Panc1 (cell line): ENCODE measurements at regions not wholly inside any gene's neighbourhood (a gene's known extent, or its start where the extent isn't known, plus 50 kb on each side); places are given as distances from the start of the nearest gene placed in this dataset.

Source experiments
- ATAC-seq: fragments of 200-7000 bp; cut with Tn5 transposase; 2 replicates; pipeline ENCODE4 v1.9.1; 2020; ENCODE audit warnings: mild to moderate bottlenecking, moderate library complexity
- BruUV-seq: library from RNA; stranded (reverse); fragments of 400-500 nt; replicated peaks from 2 replicates; lab custom pipeline; 2021; lab: Mats Ljungman, UMichigan
- CTCF ChIA-PET: fragments of 300-600 bp; sonication (Branson Sonifier 250); formaldehyde crosslinking; loops from one replicate; lab custom pipeline; 2022; ENCODE audit warnings: antibody characterized with exemption; lab: Charles Lee
- POLR2A ChIA-PET: fragments of 300-600 bp; sonication (Branson Sonifier 250); formaldehyde crosslinking; loops from one replicate; lab custom pipeline; 2022; ENCODE audit warnings: antibody characterized with exemption; lab: Charles Lee
- DNase-seq: peaks from one replicate; pipeline ENCODE4 v3.0.0-alpha.2; 2010; ENCODE audit warnings: low read depth, low spot score
- H3K27ac ChIP-seq: 2 replicates; pipeline ENCODE4 v1.5.1; 2011; ENCODE audit warnings: mild to moderate bottlenecking, low read length, inconsistent platforms
- H3K27me3 ChIP-seq: fragments of 200-500 bp; sonication (Bioruptor generic); 2 replicates; pipeline ENCODE4 v1.6.0; 2014; ENCODE audit warnings: low read length, inconsistent platforms; ENCODE audit not compliant: control insufficient read depth, insufficient read depth
- H3K36me3 ChIP-seq: fragments of 200-500 bp; sonication (Bioruptor generic); 2 replicates; pipeline ENCODE4 v1.5.1; 2014; ENCODE audit warnings: inconsistent platforms, mild to moderate bottlenecking, low read length, moderate library complexity; ENCODE audit not compliant: control insufficient read depth, insufficient read depth
- H3K4me1 ChIP-seq: 2 replicates; pipeline ENCODE4 v1.5.1; 2011; ENCODE audit warnings: inconsistent platforms, mild to moderate bottlenecking, low read length, moderate library complexity; ENCODE audit not compliant: control insufficient read depth, insufficient read depth
- H3K4me3 ChIP-seq, 2 experiments: 2 replicates each; pipeline ENCODE4 v1.5.1; 2011 to 2012; ENCODE audit warnings: low read depth in 2 of 2, low read length in 2 of 2, mild to moderate bottlenecking in 2 of 2, inconsistent platforms in 1 of 2, moderate library complexity in 1 of 2
- H3K9me3 ChIP-seq: fragments of 200-500 bp; sonication (Bioruptor generic); 2 replicates; pipeline ENCODE4 v1.5.1; 2014; ENCODE audit warnings: low read depth, mild to moderate bottlenecking, inconsistent platforms, low read length, moderate library complexity; ENCODE audit not compliant: control insufficient read depth, insufficient read depth
- CTCF ChIP-seq: fragments of 450-650 bp; IDR thresholded peaks from 2 replicates; pipeline ENCODE4 v1.5.1; 2017; ENCODE audit warnings: mild to moderate bottlenecking
- POLR2AphosphoS5 ChIP-seq: IDR thresholded peaks from 2 replicates; pipeline ENCODE4 v1.6.1; 2012; ENCODE audit warnings: mild to moderate bottlenecking, low read depth, low read length, moderate library complexity
- REST ChIP-seq, 2 experiments: IDR thresholded peaks; 2 replicates each; pipeline ENCODE4 v1.6.1; 2011 to 2012; ENCODE audit warnings: low read depth in 2 of 2, control low read depth in 1 of 2, low read length in 1 of 2, mild to moderate bottlenecking in 1 of 2, moderate library complexity in 1 of 2; ENCODE audit not compliant: insufficient read depth in 1 of 2
- SIN3A ChIP-seq: IDR thresholded peaks from 2 replicates; pipeline ENCODE4 v1.6.1; 2012; ENCODE audit warnings: low read depth, mild to moderate bottlenecking, low read length, moderate library complexity, borderline replicate concordance; ENCODE audit not compliant: insufficient read depth
- TCF7L2 ChIP-seq: IDR thresholded peaks from 2 replicates; pipeline ENCODE4 v1.6.1; 2011; ENCODE audit warnings: mild to moderate bottlenecking, low read depth, low read length, inconsistent platforms
- in situ Hi-C: cut with HindIII; loops from 2 replicates; pipeline ENCODE4 v1.10.0; 2016; ENCODE audit warnings: low sequenced_read_pairs, low pct_unique_long_range_greater_than_20kb
- intact Hi-C: fragments of 100-400 bp; cut with micrococcal nuclease; formaldehyde crosslinking; loops from one replicate; pipeline ENCODE4 v1.10.0; 2022; ENCODE audit not compliant: unreplicated experiment

GRCh38 chr5:99879791-99880511 lies 655.2 kb upstream of the FAM174A start:
- intact Hi-C loops: no loop called here
- BruUV-seq: no TSS peak
- in situ Hi-C loops: no loop called here

GRCh38 chr5:99878830-99879229 lies 656.3 kb upstream of the FAM174A start:
- H3K4me1 ChIP-seq: no peaks in the 10 kb centered on the region
- ChIA-PET POLR2A (interaction anchor here (0.6 kb wide), 1 partner anchor 426 kb away, joined by 7 read pairs; no protein-coding TSS in a partner anchor), CTCF (no interaction called here)
- no peak overlapping the region for H3K27ac ChIP-seq
- ATAC-seq: no peak
- intact Hi-C loops (no loop called here), in situ Hi-C loops (no loop called here)
- no peaks in the 10 kb centered on the region for H3K27me3 ChIP-seq
- H3K9me3 ChIP-seq: no peaks in the 10 kb centered on the region
- no peaks in the 10 kb centered on the region for H3K36me3 ChIP-seq
- H3K4me3 ChIP-seq: no peak overlapping the region
- no peak for DNase-seq
- BruUV-seq: no TSS peak
- TF ChIP-seq REST (IDR thresholded peaks at IDR 0.05; ENCODE audit: insufficient read depth in 1 of 2, low read depth in 2 of 2, low read length in 1 of 2) (no peak), SIN3A (no peak), CTCF (no peak), POLR2AphosphoS5 (no peak), TCF7L2 (no peak)

More at GRCh38 chr5:99879791-99880511, 655.2 kb upstream of the FAM174A start:
- Histone ChIP-seq H3K9me3 (no peaks in the 10 kb centered on the region), H3K4me1 (no peaks in the 10 kb centered on the region), H3K4me3 (no peak overlapping the region), H3K27ac (no peak overlapping the region), H3K27me3 (no peaks in the 10 kb centered on the region), H3K36me3 (no peaks in the 10 kb centered on the region)
- DNase-seq: no peak
- CTCF ChIA-PET: no interaction called here
- TF ChIP-seq CTCF (no peak), REST (IDR thresholded peaks at IDR 0.05; ENCODE audit: insufficient read depth in 1 of 2, low read depth in 2 of 2, low read length in 1 of 2) (no peak), POLR2AphosphoS5 (no peak), SIN3A (no peak), TCF7L2 (no peak)
- no peak for ATAC-seq
- POLR2A ChIA-PET: no interaction called here
